Osteocyte (in vitro differentiated cells): ENCODE measurements at regions not wholly inside any gene's neighbourhood (a gene's known extent, or its start where the extent isn't known, plus 50 kb on each side); places are given as distances from the start of the nearest gene placed in this dataset.

Experiments
- DNase-seq: peaks from one replicate; pipeline ENCODE4 v3.0.0; 2021; ENCODE audit warnings: mixed read lengths; ENCODE audit not compliant: unreplicated experiment; ENCODE audit errors: extremely low spot score
- H3K27ac Mint-ChIP-seq: one replicate; pipeline ENCODE4 v1.8.0; 2021; ENCODE audit warnings: mild to moderate bottlenecking, mixed read lengths; ENCODE audit not compliant: unreplicated experiment
- H3K27me3 Mint-ChIP-seq: one replicate; pipeline ENCODE4 v1.8.0; 2021; ENCODE audit warnings: mixed read lengths; ENCODE audit not compliant: unreplicated experiment
- H3K36me3 Mint-ChIP-seq: one replicate; pipeline ENCODE4 v1.8.0; 2021; ENCODE audit warnings: mixed read lengths; ENCODE audit not compliant: unreplicated experiment
- H3K4me1 Mint-ChIP-seq: one replicate; pipeline ENCODE4 v1.8.0; 2021; ENCODE audit warnings: mixed read lengths; ENCODE audit not compliant: unreplicated experiment
- H3K4me3 Mint-ChIP-seq: one replicate; pipeline ENCODE4 v1.8.0; 2021; ENCODE audit warnings: mild to moderate bottlenecking, moderate library complexity, mixed read lengths; ENCODE audit not compliant: unreplicated experiment
- H3K9me3 Mint-ChIP-seq: one replicate; pipeline ENCODE4 v1.8.0; 2021; ENCODE audit warnings: mixed read lengths; ENCODE audit not compliant: unreplicated experiment
- CTCF ChIP-seq: fragments of 200-600 bp; sonication (generic); IDR thresholded peaks from 2 replicates; pipeline ENCODE4 v1.5.0; 2021; ENCODE audit warnings: antibody characterized with exemption, mild to moderate bottlenecking, moderate library complexity

DNA sequence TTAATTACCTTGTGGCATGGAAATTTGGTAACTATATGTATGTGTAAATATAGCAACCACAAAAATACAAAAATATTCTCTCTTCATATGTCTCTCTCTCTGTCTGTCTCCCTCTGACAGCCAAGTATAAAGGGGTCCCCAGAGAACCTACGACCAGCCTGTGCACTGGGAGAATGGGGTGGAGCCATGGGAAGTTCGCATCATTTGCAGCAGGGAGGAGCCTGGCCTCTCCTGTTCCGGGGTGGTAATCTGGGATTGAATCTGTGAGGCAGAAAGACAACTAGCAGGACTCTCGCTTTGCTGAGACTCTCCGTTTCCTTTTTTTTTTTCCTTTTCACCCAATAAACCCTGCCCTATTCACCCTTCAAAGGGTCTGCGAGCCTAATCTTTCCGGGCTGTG, 1109.1 kb downstream of the HACE1 start:
- H3K9me3 Mint-ChIP-seq: no peaks in the 10 kb centered on the region
- no peaks in the 10 kb centered on the region for H3K36me3 Mint-ChIP-seq
- no peak overlapping the region for H3K4me3 Mint-ChIP-seq
- H3K4me1 Mint-ChIP-seq: no peaks in the 10 kb centered on the region
- no peak overlapping the region for H3K27ac Mint-ChIP-seq
- no peak for TF ChIP-seq CTCF
- H3K27me3 Mint-ChIP-seq: peaks cover 14% of the 10 kb centered on the region
- DNase-seq: no peak

DNA sequence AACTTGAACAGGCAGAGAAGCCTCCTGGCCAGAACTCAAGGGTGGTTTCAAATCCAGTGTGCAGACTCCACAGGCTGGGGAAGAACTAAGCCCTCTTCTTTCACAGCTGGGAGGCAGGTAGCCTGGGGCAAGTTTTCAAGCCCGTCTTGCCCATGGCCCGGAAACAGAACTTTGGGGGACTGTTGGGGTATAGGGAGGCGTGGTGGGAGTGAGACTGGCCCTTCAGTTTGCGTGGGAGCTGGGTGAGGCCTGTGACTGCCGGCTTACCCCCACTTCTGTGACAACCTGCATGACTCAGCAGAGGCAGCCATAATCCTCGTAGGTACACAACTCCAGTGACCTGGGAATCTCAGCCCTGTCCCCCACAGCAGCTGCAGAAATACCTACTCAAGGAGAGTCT, 1125.7 kb downstream of the HACE1 start:
- no peak for TF ChIP-seq CTCF
- Mint-ChIP-seq H3K27me3 (peaks cover 29% of the 10 kb centered on the region), H3K4me1 (no peaks in the 10 kb centered on the region), H3K4me3 (no peak overlapping the region), H3K36me3 (no peaks in the 10 kb centered on the region), H3K27ac (no peak overlapping the region), H3K9me3 (no peaks in the 10 kb centered on the region)
- DNase-seq: no peak

DNA sequence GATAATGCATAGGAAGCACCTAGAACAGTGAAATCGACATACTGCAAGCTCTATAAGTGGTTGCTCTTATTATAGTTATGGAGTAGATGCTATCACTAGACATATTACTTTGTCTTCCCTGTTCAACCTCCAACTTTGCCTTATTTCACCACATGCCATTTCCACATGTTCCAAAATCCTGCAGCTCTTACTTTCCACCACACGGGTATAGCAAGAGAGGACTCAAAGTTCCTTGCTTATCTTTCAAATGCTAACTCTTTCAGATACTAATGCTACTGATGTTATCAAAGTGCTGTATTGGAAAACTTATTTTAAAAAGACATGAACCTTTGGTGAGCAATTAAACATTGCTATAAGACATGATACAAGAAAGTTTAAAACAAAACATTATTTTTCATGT, 1130.1 kb downstream of the HACE1 start:
- Mint-ChIP-seq H3K27ac (no peak overlapping the region), H3K36me3 (no peaks in the 10 kb centered on the region), H3K4me1 (no peaks in the 10 kb centered on the region), H3K9me3 (no peaks in the 10 kb centered on the region), H3K4me3 (no peak overlapping the region), H3K27me3 (peaks cover 15% of the 10 kb centered on the region)
- DNase-seq: no peak
- no peak for TF ChIP-seq CTCF

DNA sequence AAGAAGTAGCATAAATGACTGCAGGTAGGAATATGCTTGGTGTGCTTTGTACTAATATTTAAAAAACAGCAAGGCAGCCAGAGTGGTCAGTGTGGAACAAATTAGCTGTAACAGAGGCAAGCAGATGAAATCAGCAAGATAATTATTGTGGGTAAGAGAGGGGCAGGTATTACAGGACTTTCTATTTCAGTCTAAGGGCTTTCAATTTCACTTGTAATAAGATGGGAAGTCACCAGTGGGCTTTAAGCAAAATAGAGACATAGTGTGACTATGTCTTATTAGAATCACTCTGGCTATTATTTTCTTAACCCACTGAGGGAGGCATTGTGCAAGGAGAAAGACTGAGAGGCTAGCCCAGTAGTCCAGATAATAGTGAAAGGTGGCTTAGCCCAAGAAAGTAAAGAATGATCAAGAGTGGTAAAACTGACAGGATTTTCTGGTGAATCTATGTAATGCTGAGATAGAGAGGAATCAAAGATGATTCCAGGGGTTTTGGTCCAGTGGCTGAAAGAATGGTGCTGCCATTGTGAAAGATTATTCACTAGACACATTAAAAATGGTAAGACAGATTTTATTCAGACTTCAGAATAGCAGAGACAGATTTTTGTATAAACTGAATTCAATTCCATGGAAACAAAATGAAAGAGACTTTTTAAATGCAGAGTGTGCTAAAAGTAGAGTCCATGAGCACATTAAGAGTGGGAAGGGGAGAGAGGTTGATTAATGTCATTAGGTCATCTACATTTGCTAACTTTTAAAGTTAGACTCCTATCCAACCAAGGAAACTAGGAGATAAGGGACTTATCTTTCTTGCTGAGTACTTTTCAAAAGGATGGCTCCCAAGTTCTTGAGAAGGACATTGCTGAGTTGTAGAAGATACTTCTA, 1136.0 kb downstream of the HACE1 start:
- H3K27me3 Mint-ChIP-seq: peaks cover 10% of the 10 kb centered on the region
- H3K9me3 Mint-ChIP-seq: no peaks in the 10 kb centered on the region
- no peak for TF ChIP-seq CTCF
- H3K4me1 Mint-ChIP-seq: no peaks in the 10 kb centered on the region
- H3K4me3 Mint-ChIP-seq: no peak overlapping the region
- DNase-seq: no peak
- no peaks in the 10 kb centered on the region for H3K36me3 Mint-ChIP-seq
- no peak overlapping the region for H3K27ac Mint-ChIP-seq

DNA sequence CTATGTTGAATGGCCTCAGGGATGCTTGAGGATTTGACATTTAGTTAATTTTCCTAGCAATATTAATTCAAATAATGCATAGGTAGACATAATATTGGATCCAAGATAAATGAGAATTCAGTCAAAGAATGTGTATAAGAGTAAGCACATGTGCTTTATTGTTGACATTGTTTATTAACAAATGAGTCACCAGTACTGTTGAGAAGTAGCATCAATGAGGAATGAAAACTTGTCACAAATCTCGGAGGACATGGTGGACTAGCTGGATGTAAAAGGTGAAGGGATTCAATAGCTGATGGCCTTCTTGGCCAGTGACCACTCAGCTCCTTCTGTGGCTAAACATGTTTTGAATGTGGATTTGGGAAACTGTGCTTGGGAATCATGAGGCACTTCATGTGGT, 1137.0 kb downstream of the HACE1 start:
- Mint-ChIP-seq H3K27me3 (peaks cover 10% of the 10 kb centered on the region), H3K9me3 (no peaks in the 10 kb centered on the region), H3K36me3 (no peaks in the 10 kb centered on the region), H3K27ac (no peak overlapping the region), H3K4me1 (no peaks in the 10 kb centered on the region), H3K4me3 (no peak overlapping the region)
- no peak for DNase-seq
- TF ChIP-seq CTCF: no peak
